AG10803 (cell line): ENCODE measurements at regions not wholly inside any gene's neighbourhood (a gene's known extent, or its start where the extent isn't known, plus 50 kb on each side); places are given as distances from the start of the nearest gene placed in this dataset.

Experiments
- DNase-seq: peaks from one replicate; pipeline ENCODE4 v3.0.0; 2010; ENCODE audit warnings: low read depth
- H3K4me3 ChIP-seq: 2 replicates; pipeline ENCODE4 v1.5.1; 2011; ENCODE audit warnings: mild to moderate bottlenecking, low read length, control low read depth
- TF ChIP-seq, protein P1 (sequence below): conservative IDR thresholded peaks from 2 replicates; pipeline ENCODE4 v1.5.1; 2011; ENCODE audit warnings: mild to moderate bottlenecking, low read length, control low read depth, inconsistent platforms

DNA sequence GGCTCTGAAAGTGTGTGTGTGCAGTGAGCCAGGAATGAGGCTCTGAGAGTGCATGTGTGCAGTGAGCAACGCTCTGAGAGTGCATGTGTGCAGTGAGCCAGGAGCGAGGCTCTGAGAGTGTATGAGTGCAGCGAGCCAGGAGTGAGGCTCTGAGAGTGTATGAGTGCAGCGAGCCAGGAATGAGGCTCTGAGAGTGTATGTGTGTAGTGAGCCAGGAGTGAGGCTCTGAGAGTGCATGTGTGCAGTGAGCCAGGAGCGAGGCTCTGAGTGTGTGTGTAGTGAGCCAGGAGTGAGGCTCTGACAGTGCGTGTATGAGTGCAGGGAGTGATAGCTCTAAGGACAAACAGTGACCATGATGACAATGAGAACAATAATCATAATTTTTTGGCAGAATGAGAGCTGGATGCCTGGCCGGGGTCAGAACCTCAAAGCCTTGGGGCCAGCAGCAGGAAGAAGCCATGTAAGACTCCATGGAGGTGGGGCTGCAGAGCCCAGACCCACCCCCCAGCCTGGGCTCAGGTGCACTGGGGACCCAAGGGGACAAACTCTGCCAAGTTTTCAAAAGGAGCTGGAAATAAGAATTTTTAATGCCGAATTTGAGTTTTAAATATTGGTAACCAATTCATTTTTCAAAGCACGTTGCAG is 85.7 kb upstream of the PRR20G start:
- no peak overlapping the region for H3K4me3 ChIP-seq
- DNase-seq = no peak
- TF ChIP-seq, protein P1, sequence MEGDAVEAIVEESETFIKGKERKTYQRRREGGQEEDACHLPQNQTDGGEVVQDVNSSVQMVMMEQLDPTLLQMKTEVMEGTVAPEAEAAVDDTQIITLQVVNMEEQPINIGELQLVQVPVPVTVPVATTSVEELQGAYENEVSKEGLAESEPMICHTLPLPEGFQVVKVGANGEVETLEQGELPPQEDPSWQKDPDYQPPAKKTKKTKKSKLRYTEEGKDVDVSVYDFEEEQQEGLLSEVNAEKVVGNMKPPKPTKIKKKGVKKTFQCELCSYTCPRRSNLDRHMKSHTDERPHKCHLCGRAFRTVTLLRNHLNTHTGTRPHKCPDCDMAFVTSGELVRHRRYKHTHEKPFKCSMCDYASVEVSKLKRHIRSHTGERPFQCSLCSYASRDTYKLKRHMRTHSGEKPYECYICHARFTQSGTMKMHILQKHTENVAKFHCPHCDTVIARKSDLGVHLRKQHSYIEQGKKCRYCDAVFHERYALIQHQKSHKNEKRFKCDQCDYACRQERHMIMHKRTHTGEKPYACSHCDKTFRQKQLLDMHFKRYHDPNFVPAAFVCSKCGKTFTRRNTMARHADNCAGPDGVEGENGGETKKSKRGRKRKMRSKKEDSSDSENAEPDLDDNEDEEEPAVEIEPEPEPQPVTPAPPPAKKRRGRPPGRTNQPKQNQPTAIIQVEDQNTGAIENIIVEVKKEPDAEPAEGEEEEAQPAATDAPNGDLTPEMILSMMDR = no peak

DNA sequence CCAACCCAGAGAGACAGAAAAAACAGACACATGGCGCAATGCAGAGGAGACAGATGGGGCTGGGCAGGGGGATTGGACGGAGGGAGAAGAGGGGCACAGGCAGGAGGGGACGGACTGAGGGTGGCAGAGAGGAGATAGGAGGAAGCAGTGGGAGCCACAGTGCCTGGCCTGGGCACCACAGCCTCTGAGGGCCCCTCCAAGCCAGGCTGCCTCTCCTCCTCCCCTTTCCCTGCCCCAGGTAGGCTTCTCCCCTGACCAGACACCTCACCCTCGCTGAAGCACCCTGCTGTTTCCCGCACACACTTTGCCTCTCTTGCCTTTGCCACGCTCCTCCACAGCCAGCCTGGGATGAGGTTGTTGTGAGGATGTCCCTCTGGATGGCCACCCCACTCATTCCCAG is 84.0 kb upstream of the PRR20G start:
- TF ChIP-seq, protein P1 = no peak
- H3K4me3 ChIP-seq = no peak overlapping the region
- DNase-seq = no peak

GRCh38 chr3:127371334-127371733 is 83.5 kb upstream of the PRR20G start:
- DNase-seq = no peak
- TF ChIP-seq, protein P1 = no peak
- no peak overlapping the region for H3K4me3 ChIP-seq

GRCh38 chr3:127370906-127371305 is 83.1 kb upstream of the PRR20G start:
- no peak overlapping the region for H3K4me3 ChIP-seq
- TF ChIP-seq, protein P1 = no peak
- no peak for DNase-seq

DNA sequence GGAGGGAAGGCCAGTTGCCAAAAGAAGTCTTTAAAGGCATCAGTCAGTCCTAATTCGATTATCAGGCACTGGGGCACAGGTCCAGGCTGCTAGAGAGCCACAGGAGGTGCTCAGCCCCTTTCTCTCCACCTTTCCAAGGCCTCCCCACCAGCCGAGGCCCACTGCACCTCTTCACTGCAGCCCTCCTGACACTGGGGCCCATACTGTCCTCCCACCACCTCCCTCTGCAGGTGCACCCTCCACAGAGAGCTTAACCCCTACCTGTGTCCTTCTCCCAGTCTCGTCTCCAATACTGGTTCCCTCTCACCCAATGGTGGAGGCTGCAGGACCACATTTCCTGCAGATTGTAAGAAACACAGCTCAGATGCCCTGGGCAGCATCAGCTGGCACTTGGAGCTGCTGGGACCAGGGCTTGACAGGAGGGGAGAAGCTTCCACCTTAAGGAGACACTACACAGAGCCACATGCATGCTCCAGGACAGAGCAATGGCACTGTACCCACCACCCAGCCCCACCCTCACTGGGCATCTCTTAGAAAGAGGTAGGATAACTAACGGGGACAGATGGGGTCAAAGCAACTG is 81.6 kb upstream of the PRR20G start:
- H3K4me3 ChIP-seq = no peak overlapping the region

DNA sequence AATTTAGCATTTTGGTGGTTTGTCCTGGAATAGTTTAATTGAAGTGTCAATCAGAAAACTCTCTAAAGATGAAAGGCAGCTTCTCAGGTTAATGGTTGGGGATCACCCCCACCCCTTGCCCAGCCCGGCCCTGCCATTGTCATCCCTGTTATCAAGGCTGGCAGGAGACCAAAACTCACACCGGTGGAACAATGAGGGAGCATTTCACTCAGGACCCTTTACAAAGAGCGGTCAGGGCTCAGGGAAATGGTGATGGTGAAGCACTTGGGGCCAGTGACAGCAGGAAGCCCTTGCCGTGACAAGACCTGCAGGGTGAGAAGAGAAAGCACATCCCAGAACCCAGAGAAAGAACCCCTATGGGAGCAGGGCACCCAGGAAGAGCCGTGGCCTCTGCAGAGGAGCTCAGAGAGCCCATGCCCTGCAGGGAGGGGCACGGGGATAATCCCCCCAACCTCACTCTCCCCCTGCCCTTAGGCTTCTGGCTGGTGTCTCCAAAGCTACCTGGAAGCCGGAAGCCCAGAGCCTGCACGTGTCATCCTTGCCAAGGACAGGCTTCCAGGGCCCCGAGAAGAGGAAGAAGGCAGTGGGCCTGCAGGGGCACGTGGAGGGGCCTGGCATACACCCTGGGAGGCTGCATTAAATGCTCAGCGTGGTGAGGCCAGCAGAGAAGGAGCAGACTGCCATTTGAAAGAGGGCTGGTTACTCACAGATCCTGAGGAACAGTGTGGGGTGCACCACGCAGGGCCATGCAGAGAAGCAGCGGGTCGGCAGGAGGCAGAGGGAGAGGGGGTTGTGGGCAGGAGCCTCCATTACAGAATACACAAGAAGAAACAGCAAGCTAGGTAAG is 80.6 kb upstream of the PRR20G start:
- H3K4me3 ChIP-seq = no peak overlapping the region
- TF ChIP-seq, protein P1 = no peak
- no peak for DNase-seq

More for the DNA sequence above, 81.6 kb upstream of the PRR20G start:
- DNase-seq = no peak
- TF ChIP-seq, protein P1 = no peak
